HG03103 (cell line): ENCODE measurements at regions not wholly inside any gene's neighbourhood (a gene's known extent, or its start where the extent isn't known, plus 50 kb on each side); places are given as distances from the start of the nearest gene placed in this dataset.

ENCODE experiments used
- ATAC-seq: cut with Tn5 transposase; IDR thresholded peaks from one replicate; pipeline ENCODE4 v1.9.1; 2021; ENCODE audit warnings: low read depth; ENCODE audit not compliant: unreplicated experiment

DNA sequence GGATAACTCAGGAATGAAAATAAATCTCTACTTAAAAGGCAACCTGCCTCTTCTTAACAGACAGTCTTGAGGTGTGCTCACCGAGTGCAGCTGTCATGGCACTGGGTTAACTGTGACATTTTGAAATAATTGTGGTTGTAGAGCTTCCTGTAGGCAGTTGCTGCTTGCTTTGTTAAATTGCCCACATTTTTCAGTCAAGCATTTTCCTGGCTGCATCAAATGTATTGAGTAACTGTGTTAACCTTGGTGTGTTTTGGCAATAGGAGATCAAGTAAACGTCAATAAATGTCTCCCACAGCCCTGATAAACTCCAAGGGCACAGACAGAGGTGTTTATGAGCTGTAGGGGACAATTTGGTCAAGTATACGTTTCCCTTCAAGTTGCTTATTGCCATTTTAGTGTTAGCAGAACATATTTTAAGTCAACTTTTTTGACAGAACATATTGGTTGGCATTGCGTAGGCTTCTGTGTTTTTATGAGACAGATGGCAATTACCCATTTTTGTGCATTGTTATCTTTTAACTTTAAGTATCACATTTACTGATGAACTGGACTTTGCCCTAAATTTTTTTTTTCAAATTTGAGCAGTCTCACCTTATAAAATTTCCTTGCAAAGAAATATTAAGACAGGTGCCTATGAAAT lies 527.4 kb downstream of the C4orf33 start:
- ATAC-seq = no peak

DNA sequence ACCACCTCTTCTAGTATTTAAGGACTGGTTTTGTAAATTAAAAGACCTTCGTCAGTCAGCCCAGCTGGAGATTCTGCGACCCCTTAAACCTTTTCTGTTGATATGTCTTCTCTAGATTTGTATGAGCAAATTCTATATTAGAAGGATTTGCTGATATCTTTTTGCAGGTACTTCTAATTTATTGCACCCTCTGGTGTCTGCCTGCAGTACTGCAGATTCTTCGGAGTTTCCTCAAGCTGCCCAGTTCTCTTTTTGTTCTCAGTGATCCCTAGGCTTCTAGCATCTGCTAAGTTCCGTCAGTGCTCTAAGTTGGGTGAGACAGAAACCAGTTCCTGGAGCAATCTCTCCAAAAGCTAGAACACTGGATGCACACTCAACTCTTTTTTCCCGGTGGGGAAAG lies 545.2 kb downstream of the C4orf33 start:
- ATAC-seq = peak; percentile 75

DNA sequence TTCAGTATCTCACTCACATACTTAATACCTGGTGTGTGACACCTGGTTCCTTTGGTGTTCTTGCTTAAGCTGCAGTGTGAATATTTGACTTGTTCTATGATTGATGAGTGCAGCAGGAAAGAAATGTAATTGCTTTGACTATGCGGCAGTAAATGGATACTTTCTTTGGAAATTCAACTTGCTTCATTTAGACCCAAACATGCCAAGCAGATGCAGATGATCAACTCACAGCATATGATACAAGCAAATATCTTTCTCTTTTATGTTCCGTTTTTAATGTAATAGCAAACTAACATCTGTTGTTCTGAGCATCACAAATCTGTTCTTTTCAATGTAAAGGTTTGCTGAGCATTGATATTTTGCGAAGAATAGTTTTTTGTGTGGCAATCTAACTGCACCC lies 549.5 kb downstream of the C4orf33 start:
- ATAC-seq = no peak

DNA sequence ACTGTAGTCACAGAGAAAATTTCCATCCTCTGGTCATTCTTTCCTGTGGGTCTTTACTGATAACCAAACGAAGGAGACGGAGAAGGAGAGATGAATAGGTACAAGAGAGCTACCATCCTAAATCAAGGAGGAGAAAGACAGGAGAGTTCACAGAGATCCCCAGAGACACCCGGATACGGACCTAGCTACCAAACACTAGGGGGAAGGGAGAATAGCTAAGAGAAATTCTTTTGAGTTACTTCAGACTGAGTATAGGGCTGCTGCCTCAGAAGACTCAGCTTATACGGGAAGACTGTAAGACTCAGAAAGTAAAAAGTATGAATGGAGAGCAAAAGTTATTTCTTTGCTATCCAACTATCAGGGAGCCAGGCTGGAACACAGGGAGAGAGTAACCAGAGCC lies 572.1 kb downstream of the C4orf33 start:
- no peak for ATAC-seq

DNA sequence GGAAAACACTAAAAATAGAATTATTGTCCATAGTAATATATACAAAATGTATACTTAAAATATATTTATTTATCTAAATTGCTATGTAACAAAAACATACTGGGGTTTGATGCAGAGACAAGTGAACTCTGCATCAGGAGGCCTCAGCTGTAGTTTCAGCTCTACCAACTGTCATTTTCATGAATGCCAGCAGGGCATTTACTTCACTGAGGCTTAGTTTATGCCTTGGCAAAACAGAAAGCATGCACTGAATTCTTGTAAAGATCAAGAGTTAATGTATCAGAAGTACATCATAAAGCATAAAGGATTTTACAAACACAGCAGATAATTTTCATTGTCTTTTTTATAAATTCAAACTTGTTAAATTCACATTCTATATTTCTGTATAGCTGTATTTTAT lies 577.0 kb downstream of the C4orf33 start:
- ATAC-seq = no peak

DNA sequence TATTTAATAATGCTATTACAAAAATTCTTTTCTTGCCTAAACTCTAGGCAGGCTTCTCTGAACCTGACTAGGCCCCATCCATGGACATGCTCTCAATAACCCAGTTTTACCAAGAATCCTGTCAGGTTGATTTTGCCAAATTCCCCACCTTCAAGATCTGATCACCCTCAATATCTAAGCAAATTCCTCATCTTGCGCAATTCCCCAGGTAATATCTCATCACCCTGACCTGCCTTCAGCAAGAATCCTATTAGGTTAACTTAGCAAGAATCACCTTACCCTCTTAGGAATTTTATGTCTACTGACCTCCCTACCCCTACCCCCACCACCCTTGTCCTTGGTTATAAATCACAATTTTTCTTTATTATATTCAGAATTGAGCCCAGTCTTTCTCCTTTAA lies 579.1 kb downstream of the C4orf33 start:
- ATAC-seq = no peak

DNA sequence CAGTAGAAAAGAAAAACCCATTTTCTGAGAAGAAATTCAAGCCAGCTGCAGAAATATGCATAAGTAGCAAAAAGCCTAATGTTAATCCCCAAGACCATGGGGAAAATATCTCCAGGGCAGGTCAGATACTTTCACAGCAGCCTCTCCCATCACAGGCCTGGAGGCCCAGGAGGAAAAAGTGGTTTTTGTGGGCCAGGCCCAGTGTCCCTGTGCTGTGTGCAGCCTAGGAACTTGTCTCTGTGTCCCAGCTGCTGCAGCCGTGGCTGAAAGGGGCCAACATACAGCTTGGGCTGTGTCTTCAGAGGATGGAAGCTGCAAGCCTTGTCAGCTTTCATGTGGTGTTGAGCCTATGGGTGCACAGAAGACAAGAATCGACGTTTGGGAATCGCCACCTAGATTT lies 581.0 kb downstream of the C4orf33 start:
- ATAC-seq = no peak

DNA sequence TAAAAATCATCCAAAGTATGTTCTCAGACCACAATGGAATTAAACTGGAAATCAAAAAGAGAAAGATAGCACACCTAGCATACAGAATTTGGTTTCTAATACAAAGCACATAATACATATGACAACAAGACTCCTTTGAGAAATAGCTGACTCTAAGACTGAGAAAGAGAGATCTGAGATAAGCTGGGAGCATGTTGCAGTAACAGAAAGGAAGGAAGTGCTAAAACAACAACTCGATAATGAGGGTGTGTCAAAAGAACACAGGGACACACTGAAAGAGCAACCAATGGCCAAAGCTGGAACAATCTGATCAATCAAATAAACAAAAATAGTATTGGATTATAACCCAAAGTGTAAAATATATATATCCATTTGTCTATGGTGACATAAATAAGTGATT lies 586.6 kb downstream of the C4orf33 start:
- no peak for ATAC-seq

DNA sequence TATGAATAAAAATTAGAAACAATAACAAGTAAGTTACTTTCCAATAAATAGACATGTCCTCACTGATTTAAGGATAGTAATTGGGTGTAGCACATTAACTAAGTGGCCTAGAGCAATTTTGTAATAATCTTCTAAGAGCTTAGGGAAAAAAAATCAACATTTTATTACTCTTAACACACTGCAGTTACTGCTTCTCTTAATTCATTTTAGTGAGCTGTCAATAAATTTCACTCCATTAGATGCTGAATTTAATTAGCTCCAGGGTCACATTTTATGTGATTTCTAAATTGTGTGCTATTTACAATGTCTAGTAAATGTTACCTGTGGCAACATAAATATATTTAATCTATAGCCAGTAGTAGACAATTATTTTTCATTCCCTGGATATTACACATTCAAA lies 612.0 kb downstream of the C4orf33 start:
- no peak for ATAC-seq

DNA sequence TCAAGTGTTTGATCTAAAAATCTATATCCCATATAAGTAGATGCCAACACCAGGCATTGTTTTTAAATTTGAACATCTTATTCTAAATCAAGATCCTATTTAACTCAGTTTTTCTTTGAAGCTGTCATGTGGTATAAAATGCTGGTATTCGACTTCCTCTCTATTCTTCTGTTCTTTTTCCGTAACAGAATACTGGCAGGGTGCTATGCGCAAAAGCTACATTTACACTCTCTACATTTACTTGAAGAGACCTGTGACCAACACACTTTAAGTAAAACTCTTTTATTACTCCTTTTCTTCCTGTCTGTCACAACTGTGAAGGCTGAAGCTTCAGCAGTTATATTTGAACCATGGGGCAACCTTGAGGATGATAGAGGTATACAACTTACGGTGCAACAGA lies 612.8 kb downstream of the C4orf33 start:
- ATAC-seq = no peak

DNA sequence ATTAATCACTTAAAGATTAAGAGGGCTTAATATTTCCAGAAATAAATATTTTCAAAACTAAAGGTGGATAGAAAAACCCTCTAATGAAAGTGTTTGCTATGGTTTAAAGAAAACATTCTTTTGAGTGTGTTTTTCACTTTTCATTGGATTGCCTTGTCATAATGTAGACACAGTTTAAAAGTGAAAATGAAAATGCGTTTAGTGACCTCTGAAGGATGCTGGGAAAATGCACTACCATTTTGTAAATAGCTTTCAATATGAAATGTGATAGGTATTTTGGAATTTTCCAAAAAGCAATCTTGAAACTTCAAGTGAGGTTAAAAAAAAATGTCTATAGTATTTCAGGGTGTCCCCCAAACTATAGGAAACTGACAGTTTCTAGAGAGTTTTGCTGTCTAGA lies 642.2 kb downstream of the C4orf33 start:
- no peak for ATAC-seq

DNA sequence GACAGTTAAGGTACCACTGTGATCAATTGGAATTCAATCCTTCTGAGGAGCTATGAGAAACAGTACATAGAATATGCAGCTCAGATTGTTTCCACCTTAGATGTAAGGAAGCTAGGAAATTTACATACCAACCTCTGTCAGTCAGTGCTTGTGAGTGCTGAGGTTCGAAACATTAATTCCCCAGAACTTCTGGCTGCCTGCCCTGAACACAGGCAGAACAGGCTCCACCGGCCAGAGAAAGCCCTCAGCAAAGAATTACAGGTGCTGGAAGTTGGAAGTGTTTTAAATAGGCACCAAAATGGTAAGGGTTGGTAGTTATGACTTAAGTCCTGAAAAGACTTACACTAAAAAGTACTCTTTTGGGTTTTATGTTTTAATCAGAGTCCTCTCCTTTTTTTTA lies 651.8 kb downstream of the C4orf33 start:
- no peak for ATAC-seq

DNA sequence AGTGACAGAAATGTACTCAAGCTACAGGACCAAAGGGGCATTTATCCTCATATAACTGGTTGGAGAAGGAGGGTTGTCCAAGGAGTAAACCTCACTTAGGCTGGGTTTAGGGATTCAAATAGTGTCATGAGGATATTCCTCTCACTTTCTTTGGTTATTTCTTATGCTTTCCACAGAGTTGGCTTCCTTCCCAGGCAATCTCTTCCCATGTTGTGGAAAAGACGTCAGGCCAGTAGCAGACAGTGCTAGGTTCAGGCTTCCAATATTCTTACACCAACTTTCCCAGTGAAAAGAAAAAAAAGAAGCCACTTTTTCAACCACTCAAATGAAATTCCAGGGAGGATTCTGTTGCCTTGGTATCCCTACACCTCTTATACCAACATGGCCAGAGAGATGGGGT lies 653.0 kb downstream of the C4orf33 start:
- no peak for ATAC-seq

DNA sequence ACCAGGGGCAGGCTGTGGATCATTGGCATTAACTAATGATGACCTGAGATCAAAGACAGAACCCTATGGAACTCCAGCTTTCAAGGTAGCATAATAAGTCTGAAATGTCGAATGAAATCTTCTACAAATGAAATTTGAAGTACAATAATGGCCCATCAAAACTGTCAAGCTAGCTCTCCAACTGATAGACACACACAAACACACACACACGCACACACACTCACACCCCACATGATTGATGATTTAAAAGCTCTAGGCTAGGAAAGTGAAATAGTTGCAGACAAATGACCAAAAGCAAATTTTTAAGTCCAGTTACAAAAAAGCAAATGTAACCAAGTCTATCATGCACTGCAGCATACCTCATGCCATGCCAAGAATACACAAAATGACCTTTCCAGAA lies 655.7 kb downstream of the C4orf33 start:
- ATAC-seq = no peak

DNA sequence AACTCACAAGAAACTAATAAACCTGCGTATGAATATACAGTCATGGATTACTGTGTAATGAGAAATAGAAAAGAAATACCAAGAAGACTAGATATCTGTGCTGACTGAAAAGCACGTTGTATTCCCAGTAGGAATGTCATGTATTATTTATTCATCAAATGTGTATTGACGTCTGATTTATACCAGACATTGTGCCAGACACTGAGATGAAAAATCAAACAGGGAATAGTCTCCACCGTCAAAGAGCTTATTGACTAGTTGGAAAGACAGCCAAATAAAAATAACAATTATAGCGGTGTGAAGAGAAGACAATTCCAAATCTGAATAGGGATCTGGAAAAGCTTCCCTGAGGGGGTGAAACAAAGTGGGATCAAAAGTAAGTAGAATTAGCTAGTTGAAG lies 687.6 kb downstream of the C4orf33 start:
- ATAC-seq = no peak

DNA sequence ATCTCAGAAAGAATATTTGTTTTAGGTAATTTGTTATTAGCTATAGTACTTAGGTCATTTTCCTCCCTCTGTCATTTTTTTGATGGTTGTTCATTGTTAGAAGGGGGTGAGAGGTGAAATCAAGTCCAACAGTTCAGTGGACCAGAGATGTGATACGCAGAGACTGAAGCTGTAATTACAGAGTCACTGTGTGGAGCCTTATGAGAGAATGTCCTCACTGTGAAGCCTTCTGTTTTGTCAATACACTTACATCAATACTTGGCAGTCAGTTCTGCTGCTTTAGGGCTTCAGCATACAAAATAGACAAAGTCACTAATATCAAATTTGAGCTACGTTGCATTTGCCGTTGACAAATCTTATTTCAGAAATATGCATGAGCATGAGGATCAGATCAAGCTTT lies 692.5 kb downstream of the C4orf33 start:
- ATAC-seq = no peak

DNA sequence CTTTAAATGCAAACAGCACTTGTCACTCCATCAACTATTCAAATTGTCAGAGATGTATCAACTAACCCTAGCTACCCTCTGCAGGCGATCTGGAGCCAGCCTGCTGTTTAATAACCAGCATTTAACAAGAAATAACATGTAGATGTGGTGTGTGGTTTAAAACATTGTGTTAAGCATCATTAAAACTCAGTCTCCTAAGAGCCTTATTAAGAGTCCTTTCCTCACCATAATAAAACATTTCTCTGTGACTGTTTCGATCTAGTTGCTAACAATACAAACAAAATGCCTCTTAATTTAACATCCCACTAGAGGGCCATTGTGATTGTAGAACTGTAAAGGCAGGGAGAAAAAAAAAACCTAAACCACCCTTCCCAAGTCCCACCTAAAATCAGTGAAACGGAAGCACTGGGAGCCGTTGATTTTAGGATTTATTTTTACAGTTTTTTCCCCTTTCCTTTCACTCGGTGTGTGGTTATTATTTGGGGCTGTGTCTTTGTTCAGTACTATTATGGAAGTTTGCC lies 708.6 kb downstream of the C4orf33 start:
- no peak for ATAC-seq

DNA sequence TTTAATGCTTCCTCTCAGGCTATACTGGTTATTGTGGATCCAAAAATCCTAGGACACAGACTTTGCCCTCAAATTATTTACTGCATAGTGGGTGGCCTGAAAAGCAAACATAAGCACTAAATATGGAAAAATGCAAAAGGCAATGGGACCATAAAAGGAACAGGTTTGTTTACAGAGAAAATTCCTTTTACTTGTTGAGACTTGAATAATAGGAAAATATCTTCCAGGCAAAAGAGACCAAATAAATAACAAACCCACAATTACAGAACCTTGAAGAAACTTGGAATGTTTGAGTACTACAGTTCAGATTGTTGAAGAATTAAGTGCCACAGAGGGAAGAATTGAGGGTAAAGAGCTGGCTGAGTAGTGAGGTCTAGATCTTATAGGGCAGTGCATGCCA lies 711.0 kb downstream of the C4orf33 start:
- no peak for ATAC-seq

DNA sequence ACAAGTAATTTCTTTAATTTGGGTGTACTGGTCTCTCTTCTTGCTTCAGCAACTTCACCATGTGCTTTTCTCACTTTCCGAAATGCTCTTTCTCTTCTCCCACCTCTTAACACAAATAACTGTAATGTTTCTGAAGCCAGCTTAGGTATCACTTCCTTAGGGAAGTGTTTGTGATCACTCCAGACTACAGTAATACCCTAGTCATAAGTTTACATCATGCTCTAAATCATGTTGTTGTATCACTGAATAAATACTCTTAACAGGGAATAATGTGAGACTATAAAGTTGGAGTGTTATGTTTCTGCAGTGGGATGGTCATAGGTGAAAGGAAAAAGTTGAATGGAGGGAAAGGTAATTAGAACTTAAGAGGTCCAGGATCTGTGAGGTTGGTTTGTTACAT lies 712.3 kb downstream of the C4orf33 start:
- no peak for ATAC-seq

DNA sequence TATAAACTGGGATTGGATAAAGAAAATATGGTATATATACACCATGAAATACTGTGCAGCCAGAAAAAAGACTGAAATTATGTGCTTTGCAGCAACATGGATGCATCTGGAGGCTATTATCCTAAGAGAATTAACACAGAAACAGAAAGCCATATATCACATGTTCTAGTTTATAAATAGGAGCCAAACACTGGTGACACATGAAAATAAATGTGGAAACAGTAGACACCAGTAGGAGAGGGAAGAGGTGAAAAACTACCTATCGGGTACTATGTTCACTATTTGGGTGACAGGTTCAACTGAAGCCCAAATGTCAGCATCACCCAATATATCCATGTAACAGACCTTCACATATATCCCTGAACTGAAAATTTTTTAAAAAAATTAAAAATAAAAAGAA lies 725.1 kb downstream of the C4orf33 start:
- no peak for ATAC-seq

DNA sequence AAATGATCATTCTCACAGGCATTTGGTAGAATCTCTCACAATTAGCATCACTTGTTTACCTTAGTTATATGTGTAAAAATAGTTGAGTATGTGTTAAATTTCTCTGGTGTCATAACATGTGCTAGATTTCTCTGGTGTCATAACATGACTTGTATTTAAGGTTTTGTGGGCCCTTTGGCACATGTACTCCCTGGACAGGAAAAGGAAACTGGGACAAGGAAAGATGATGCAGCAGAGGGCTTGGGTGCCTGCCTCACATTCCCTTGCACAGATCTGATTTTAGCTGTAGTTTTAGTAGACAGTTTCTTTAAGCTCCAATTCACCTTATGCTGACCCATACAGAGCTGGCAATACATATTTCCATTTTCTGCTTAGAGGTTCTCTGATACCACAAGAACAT lies 726.0 kb downstream of the C4orf33 start:
- no peak for ATAC-seq

DNA sequence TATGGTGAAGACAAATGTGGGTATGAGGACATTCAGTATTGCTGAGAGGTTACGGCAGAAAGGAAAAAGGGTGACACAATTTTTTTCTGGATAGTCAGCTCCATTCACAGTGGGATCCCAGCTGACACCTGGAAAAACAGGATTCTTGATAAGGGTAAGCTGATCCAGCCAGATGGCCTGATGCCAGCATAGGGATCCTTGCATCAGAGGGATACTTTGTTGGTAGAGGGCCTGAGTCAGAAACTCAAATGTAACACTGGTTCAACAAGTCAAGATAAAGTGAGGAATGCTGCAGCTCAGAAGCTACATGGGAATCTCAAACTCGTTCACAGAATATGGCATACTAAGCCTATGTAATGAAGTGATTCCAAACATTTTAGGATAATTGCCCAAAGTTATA lies 726.7 kb downstream of the C4orf33 start:
- no peak for ATAC-seq

DNA sequence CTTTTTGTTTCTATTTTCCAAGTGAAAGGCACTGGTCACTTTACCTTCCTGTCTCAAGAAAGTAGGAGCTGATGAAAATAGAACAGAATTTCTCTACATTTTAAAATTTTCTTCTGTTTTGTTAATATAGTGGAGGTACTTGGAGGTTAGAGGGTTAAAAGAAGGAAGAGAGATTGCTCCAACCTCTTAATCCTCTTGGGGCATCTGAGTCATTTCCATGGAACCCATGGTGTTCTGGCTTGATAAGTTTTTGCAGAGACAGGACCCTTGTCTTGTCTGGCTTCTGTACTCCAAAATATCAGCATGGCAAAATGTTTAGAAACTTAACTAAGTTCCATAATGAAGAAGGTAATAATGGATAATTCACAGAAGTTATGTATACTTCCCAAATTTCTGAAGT lies 727.2 kb downstream of the C4orf33 start:
- no peak for ATAC-seq
